LoVo (cell line): ENCODE measurements at regions not wholly inside any gene's neighbourhood (a gene's known extent, or its start where the extent isn't known, plus 50 kb on each side); places are given as distances from the start of the nearest gene placed in this dataset.

ENCODE experiments used
- DNase-seq: peaks from one replicate; pipeline ENCODE4 v3.0.0-alpha.2; 2016; ENCODE audit warnings: low spot score

DNA sequence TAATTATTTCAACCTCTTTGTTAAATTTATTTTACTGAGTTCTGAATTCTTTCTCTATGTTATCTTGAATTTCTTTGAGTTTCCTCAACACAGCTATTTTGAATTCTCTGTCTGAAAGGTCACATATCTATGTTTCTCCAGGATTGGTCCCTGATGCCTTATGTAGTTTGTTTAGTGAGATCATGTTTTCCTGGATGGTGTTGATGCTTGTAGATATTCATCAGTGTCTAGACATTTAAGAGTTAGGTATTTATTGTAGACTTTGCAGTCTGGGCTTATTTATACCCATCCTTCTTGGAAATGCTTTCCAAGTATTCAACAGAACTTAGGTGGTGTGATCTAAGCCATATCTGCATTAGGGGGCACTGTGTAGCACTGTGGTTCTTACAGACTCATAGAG lies 70.2 kb upstream of the SLC27A6 start:
- no peak for DNase-seq

DNA sequence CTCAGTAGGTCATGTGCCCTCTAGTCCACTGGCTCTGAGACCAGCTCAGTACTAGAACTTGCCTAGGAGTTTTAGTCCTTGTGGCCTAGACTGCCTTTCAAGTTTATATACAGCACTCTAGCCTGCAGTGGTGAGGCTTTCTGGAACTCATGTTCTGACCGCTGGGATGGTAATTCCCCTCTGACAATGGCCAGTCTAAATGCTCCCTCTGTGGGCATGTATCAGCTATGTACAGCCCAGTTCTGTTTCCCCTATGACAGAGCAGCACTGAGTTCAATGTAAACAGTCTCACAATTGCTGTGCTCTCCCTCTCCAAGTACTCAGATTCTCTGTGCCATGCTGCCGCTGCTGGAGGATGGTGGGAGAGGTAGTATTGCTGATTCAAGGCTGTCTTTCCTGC lies 68.6 kb upstream of the SLC27A6 start:
- DNase-seq, result no peak

DNA sequence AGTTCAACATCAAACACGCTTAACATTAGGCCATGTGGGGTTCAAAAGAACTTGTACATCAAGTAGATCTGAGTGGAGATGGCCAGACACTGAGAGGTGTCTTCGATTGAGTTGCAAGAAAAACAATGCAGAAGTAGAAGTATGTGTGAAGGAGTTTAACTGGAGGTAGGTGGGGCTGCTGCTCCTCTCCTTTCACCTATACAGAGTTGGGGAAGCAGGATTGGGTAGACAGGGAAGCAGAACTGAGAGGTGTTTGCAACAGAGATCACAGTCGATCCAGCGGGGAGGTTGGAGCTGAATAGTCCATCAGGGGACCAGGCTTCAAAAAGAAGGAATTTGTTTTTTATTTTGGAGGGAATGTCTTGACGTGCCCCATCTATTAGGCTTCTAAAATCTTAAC lies 61.7 kb upstream of the SLC27A6 start:
- no peak for DNase-seq

DNA sequence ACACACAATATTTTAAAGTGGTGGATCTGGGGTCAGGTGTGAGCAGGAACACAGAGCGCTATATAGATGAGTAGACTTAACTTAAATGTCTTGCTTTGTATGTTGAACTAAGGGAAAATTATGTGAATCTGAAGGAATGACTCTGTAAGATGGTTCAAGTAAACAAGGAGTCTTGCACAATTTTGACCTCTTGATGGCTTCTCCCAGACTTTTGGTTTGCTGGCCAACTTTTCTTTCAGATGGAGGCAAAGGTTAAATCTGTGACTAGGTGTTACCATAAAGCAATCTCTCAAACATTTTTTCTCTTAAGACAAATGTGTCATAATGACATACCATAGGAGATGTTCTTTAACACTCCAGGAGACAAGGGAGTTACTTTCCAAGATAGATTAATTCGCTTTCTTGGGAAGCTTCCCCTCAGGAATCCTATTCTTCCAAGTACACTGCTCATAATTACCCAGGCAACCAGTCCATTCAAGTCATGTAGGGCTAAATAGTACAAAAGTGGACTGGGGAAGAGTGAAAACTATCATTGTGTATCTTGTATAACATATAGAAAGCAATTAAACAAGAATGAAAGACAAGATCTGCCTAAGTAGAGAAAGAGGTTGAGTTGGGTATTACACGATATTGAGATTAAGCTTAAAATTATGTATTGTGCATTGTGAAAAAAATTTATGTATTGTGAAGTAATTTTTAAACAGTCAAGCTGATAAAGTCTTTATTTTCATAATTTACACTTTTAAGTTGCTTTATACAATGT lies 60.3 kb upstream of the SLC27A6 start:
- DNase-seq, result no peak

DNA sequence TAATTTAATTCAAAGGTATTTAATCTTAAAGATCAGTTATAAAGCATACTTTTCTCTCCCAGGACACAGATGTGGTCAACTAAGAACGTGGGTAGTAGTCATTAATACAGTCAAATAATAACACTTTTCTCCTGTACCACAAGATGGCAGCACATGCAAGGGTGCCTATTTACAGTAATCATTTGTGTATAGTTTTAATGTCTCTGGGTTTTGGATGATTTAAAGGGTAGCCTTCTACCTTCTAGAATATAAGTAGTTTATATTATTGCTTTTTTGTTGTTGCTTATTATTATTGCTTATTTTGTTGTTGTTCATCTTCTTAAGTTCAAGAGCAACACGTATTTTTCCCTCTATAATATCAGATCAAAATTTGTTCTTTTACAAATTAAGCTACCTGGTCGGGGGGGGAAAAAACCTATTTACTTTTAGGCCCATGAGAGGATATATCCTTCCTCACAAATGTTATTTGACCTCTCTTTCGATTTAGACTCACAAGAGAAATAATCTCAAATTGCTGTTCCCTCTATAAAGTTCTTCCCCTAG lies 59.6 kb upstream of the SLC27A6 start:
- DNase-seq, result peak; percentile 75

DNA sequence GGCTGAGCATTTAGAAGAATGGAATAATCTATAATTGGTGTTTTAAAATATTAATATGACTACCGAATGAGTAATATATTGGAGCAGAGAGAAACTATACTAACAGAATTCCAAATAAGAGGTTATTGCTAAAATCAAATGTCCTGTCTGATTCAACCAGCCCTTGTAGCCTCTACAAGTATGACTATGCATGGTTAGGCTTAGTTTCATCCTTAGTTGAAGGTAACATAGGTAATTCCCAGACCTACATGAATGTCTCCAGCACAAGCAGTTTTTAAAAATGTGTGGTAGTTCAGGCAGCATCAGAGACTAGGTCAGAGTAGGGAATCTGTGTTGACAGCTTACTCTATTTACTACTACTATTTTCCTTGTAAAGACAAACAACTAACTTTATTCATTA lies 51.7 kb upstream of the SLC27A6 start:
- DNase-seq, result no peak
